GM19455 (cell line): ENCODE measurements at regions not wholly inside any gene's neighbourhood (a gene's known extent, or its start where the extent isn't known, plus 50 kb on each side); places are given as distances from the start of the nearest gene placed in this dataset.

Experiments
- ATAC-seq: cut with Tn5 transposase; IDR thresholded peaks from one replicate; pipeline ENCODE4 v1.9.1; 2021; ENCODE audit not compliant: unreplicated experiment

GRCh38 chr19:28948026-28948425 lies 264.9 kb downstream of the UQCRFS1 start:
- no peak for ATAC-seq

- ATAC-seq: no peak
Measured at GRCh38 chr19:28943651-28944050, 269.3 kb downstream of the UQCRFS1 start.

GRCh38 chr19:28941833-28942232 lies 271.1 kb downstream of the UQCRFS1 start:
- no peak for ATAC-seq

GRCh38 chr19:28940751-28941500 lies 272.0 kb downstream of the UQCRFS1 start:
- no peak for ATAC-seq

GRCh38 chr19:28939236-28939635 lies 273.7 kb downstream of the UQCRFS1 start:
- ATAC-seq: no peak

- ATAC-seq: no peak
Measured at GRCh38 chr19:28936001-28936400, 276.9 kb downstream of the UQCRFS1 start.

- ATAC-seq: no peak
Measured at GRCh38 chr19:28934631-28935030, 278.3 kb downstream of the UQCRFS1 start.

GRCh38 chr19:28933039-28933438 lies 279.9 kb downstream of the UQCRFS1 start:
- ATAC-seq: no peak

- no peak for ATAC-seq
Measured at GRCh38 chr19:28932446-28932845, 280.5 kb downstream of the UQCRFS1 start.

- ATAC-seq: no peak
Measured at GRCh38 chr19:28929006-28929405, 283.9 kb downstream of the UQCRFS1 start.

- ATAC-seq: no peak
Measured at GRCh38 chr19:28927456-28927855, 285.5 kb downstream of the UQCRFS1 start.

GRCh38 chr19:28920269-28921066 lies 292.5 kb downstream of the UQCRFS1 start:
- ATAC-seq: no peak

- ATAC-seq: no peak
Measured at GRCh38 chr19:28917621-28918020, 295.3 kb downstream of the UQCRFS1 start.

GRCh38 chr19:28915737-28916460 lies 297.1 kb downstream of the UQCRFS1 start:
- ATAC-seq: no peak

GRCh38 chr19:28915202-28915601 lies 297.7 kb downstream of the UQCRFS1 start:
- ATAC-seq: no peak

- no peak for ATAC-seq
Measured at GRCh38 chr19:28914173-28914572, 298.8 kb downstream of the UQCRFS1 start.

GRCh38 chr19:28913626-28914025 lies 299.3 kb downstream of the UQCRFS1 start:
- no peak for ATAC-seq

GRCh38 chr19:28908941-28909340 lies 304.0 kb downstream of the UQCRFS1 start:
- ATAC-seq: no peak

GRCh38 chr19:28907534-28907933 lies 305.4 kb downstream of the UQCRFS1 start:
- ATAC-seq: no peak

GRCh38 chr19:28905996-28906395 lies 307.0 kb downstream of the UQCRFS1 start:
- no peak for ATAC-seq

- ATAC-seq: no peak
Measured at GRCh38 chr19:28899703-28900102, 313.2 kb downstream of the UQCRFS1 start.

GRCh38 chr19:28898249-28898648 lies 314.7 kb downstream of the UQCRFS1 start:
- no peak for ATAC-seq
